Esophagus squamous epithelium (tissue), 5 donors: ENCODE measurements at regions not wholly inside any gene's neighbourhood (a gene's known extent, or its start where the extent isn't known, plus 50 kb on each side); places are given as distances from the start of the nearest gene placed in this dataset.

ENCODE experiments used
- DNase-seq: peaks from one replicate; lab custom pipeline; 2025; lab: John Stamatoyannopoulos, UW
- H3K27ac ChIP-seq, 4 donors: fragments of 200-600 bp; sonication (generic); one replicate each; pipeline ENCODE4 v1.5.1; 2016 to 2019; ENCODE audit warnings: mild to moderate bottlenecking in 1 of 4
- H3K27me3 ChIP-seq, 4 donors: fragments of 200-600 bp; sonication (generic); 1 replicate in 3 of 4; 2 replicates in 1 of 4; pipeline versions ENCODE4 v1.5.1 to v1.6.0; 2017 to 2021; ENCODE audit warnings: antibody characterized with exemption in 1 of 4
- H3K36me3 ChIP-seq, 3 donors: fragments of 200-600 bp; sonication (generic); one replicate each; pipeline ENCODE4 v1.5.1; 2016 to 2019
- H3K4me1 ChIP-seq, 3 donors: fragments of 200-600 bp; sonication (generic); one replicate each; pipeline ENCODE4 v1.5.1; 2017 to 2019
- H3K4me3 ChIP-seq, 4 donors: fragments of 200-600 bp; sonication (generic); 1 replicate in 3 of 4; 2 replicates in 1 of 4; pipeline ENCODE4 v1.5.1; 2016 to 2019; ENCODE audit warnings: mild to moderate bottlenecking in 2 of 4, moderate library complexity in 1 of 4
- H3K9me3 ChIP-seq, 3 donors: fragments of 200-600 bp; sonication (generic); one replicate each; pipeline ENCODE4 v1.5.1; 2016 to 2019
- POLR2A ChIP-seq, 4 donors: fragments of 450-650 bp; IDR thresholded peaks; one replicate each; pipeline ENCODE4 v1.6.1; 2017; ENCODE audit warnings: antibody characterized with exemption in 4 of 4, mild to moderate bottlenecking in 4 of 4, moderate library complexity in 3 of 4
- WGBS, 2 donors: methylation state at CpG; one replicate each; pipeline ENCODE4 v1.1.5; 2018; 5-methylcytosine and 5-hydroxymethylcytosine counted together
- intact Hi-C: fragments of 100-400 bp; cut with DNase I; formaldehyde crosslinking; loops from one replicate; pipeline ENCODE4 v1.15.0; 2022
- TF ChIP-seq, protein P1 (sequence below), 6 experiments: fragments of 450-650 bp in 4 of 6; fragments of 200-600 bp in 2 of 6; sonication (generic) in 2 of 6; IDR thresholded peaks; one replicate each; pipeline ENCODE4 v1.5.1; 2016 to 2019; ENCODE audit warnings: antibody characterized with exemption in 6 of 6, mild to moderate bottlenecking in 4 of 6, moderate library complexity in 4 of 6
- donor health status: DM: yes; HTN: yes; CAD: no.

DNA sequence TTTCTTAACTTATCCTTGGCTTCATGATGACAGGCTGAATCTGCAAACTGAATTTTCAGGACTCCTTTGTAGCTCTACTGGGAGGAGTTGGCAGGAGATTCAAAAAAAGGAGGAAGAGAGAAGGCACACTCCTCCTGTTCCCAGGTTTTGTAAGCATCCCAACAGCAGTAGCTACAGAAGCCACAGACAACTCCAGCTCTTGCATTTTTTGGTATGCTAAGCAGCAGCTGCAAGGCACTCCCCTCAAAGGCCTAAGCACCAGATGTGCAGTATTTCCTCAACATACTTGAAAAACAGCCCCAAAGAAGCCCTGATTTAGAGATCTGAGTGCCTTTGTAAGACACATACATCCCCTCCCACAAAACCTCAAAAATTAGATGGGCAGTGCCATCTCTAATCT, 328.6 kb upstream of the SYNCRIP start:
- no peak overlapping the region for H3K4me3 ChIP-seq
- DNase-seq: no peak
- TF ChIP-seq, protein P1, sequence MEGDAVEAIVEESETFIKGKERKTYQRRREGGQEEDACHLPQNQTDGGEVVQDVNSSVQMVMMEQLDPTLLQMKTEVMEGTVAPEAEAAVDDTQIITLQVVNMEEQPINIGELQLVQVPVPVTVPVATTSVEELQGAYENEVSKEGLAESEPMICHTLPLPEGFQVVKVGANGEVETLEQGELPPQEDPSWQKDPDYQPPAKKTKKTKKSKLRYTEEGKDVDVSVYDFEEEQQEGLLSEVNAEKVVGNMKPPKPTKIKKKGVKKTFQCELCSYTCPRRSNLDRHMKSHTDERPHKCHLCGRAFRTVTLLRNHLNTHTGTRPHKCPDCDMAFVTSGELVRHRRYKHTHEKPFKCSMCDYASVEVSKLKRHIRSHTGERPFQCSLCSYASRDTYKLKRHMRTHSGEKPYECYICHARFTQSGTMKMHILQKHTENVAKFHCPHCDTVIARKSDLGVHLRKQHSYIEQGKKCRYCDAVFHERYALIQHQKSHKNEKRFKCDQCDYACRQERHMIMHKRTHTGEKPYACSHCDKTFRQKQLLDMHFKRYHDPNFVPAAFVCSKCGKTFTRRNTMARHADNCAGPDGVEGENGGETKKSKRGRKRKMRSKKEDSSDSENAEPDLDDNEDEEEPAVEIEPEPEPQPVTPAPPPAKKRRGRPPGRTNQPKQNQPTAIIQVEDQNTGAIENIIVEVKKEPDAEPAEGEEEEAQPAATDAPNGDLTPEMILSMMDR (IDR thresholded peaks at IDR 0.05): no peak
- TF ChIP-seq POLR2A (IDR thresholded peaks at IDR 0.05): no peak

GRCh38 chr6:85966828-85967227, 324.1 kb upstream of the SYNCRIP start:
- Histone ChIP-seq H3K27me3 (no peaks in the 10 kb centered on the region), H3K36me3 (no peaks in the 10 kb centered on the region), H3K9me3 (no peaks in the 10 kb centered on the region), H3K4me3 (no peak overlapping the region), H3K4me1 (no peaks in the 10 kb centered on the region), H3K27ac (no peak overlapping the region)
- DNase-seq: no peak
- WGBS, 2 donors: 18 to 23% methylated on average over 5 of the region's 5 CpGs
- TF ChIP-seq, protein P1 (IDR thresholded peaks at IDR 0.05): no peak
- no peak for TF ChIP-seq POLR2A (IDR thresholded peaks at IDR 0.05)
- intact Hi-C loops: no loop called here

More for the DNA sequence above, 328.6 kb upstream of the SYNCRIP start:
- H3K4me1 ChIP-seq: no peaks in the 10 kb centered on the region
- intact Hi-C loops: no loop called here
- no peak overlapping the region for H3K27ac ChIP-seq
- H3K27me3 ChIP-seq: no peaks in the 10 kb centered on the region
- H3K9me3 ChIP-seq: no peaks in the 10 kb centered on the region
- H3K36me3 ChIP-seq: no peaks in the 10 kb centered on the region

GRCh38 chr6:85961746-85962145, 319.1 kb upstream of the SYNCRIP start:
- Histone ChIP-seq H3K36me3 (no peaks in the 10 kb centered on the region), H3K9me3 (no peaks in the 10 kb centered on the region), H3K27ac (no peak overlapping the region), H3K4me3 (no peak overlapping the region), H3K27me3 (no peaks in the 10 kb centered on the region), H3K4me1 (no peaks in the 10 kb centered on the region)
- no peak for DNase-seq
- intact Hi-C loops: no loop called here
- TF ChIP-seq, protein P1 (IDR thresholded peaks at IDR 0.05): no peak
- no peak for TF ChIP-seq POLR2A (IDR thresholded peaks at IDR 0.05)

GRCh38 chr6:85961125-85961524, 318.4 kb upstream of the SYNCRIP start:
- WGBS, 2 donors: 50 to 53% methylated on average over 1 of the region's 1 CpG
- no peaks in the 10 kb centered on the region for H3K9me3 ChIP-seq
- intact Hi-C loops: no loop called here
- no peaks in the 10 kb centered on the region for H3K4me1 ChIP-seq
- H3K27me3 ChIP-seq: no peaks in the 10 kb centered on the region
- H3K4me3 ChIP-seq: no peak overlapping the region
- no peaks in the 10 kb centered on the region for H3K36me3 ChIP-seq
- no peak for DNase-seq
- TF ChIP-seq, protein P1 (IDR thresholded peaks at IDR 0.05): no peak
- no peak for TF ChIP-seq POLR2A (IDR thresholded peaks at IDR 0.05)
- no peak overlapping the region for H3K27ac ChIP-seq

- H3K4me3 ChIP-seq: no peak overlapping the region
- intact Hi-C loops: no loop called here
- WGBS, 2 donors: 48 to 71% methylated on average over 3 of the region's 3 CpGs
- TF ChIP-seq, protein P1 (IDR thresholded peaks at IDR 0.05): no peak
- no peak for TF ChIP-seq POLR2A (IDR thresholded peaks at IDR 0.05)
- no peak overlapping the region for H3K27ac ChIP-seq
- no peaks in the 10 kb centered on the region for H3K9me3 ChIP-seq
- no peaks in the 10 kb centered on the region for H3K27me3 ChIP-seq
- H3K4me1 ChIP-seq: no peaks in the 10 kb centered on the region
- DNase-seq: no peak
- no peaks in the 10 kb centered on the region for H3K36me3 ChIP-seq
These were observed 305.8 kb upstream of the SYNCRIP start for GRCh38 chr6:85948481-85948880.
